Testis (tissue), 2 donors: ENCODE measurements at regions not wholly inside any gene's neighbourhood (a gene's known extent, or its start where the extent isn't known, plus 50 kb on each side); places are given as distances from the start of the nearest gene placed in this dataset.

Experiments
- POLR2A ChIP-seq: fragments of 450-650 bp; IDR thresholded peaks from one replicate; pipeline ENCODE4 v1.6.1; 2017; ENCODE audit warnings: antibody characterized with exemption, mild to moderate bottlenecking, moderate library complexity
- TF ChIP-seq, protein P1 (sequence below), 3 experiments: fragments of 450-650 bp in 2 of 3; fragments of 200-600 bp in 1 of 3; sonication (generic) in 1 of 3; IDR thresholded peaks; one replicate each; pipeline ENCODE4 v1.5.1; 2016 to 2019; ENCODE audit warnings: antibody characterized with exemption in 3 of 3, mild to moderate bottlenecking in 2 of 3, moderate library complexity in 1 of 3

DNA sequence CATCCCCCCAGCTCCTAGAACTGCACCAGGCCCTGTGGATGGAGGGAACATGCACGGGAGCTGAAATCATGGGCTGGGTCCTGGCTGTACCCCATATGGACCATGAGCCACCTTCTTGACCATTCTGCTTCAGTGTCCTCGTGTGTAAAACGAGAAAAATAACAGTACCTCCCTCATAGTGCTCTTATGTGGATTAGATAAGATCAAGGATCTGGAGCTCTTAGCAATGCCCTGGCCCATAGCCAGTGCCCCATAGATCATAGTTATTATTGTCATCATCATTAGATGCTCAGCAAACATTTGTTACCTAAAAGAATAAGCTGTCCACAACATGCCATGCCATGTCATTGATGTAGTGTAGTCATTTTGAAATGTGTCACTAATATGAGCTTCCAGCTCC is 71.3 kb downstream of the SYNE3 start:
- TF ChIP-seq, protein P1, sequence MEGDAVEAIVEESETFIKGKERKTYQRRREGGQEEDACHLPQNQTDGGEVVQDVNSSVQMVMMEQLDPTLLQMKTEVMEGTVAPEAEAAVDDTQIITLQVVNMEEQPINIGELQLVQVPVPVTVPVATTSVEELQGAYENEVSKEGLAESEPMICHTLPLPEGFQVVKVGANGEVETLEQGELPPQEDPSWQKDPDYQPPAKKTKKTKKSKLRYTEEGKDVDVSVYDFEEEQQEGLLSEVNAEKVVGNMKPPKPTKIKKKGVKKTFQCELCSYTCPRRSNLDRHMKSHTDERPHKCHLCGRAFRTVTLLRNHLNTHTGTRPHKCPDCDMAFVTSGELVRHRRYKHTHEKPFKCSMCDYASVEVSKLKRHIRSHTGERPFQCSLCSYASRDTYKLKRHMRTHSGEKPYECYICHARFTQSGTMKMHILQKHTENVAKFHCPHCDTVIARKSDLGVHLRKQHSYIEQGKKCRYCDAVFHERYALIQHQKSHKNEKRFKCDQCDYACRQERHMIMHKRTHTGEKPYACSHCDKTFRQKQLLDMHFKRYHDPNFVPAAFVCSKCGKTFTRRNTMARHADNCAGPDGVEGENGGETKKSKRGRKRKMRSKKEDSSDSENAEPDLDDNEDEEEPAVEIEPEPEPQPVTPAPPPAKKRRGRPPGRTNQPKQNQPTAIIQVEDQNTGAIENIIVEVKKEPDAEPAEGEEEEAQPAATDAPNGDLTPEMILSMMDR (IDR thresholded peaks at IDR 0.05): no peak
- TF ChIP-seq POLR2A: no peak
